HepG2 (cell line): ENCODE measurements at regions not wholly inside any gene's neighbourhood (a gene's known extent, or its start where the extent isn't known, plus 50 kb on each side); places are given as distances from the start of the nearest gene placed in this dataset.

ENCODE experiments used
- ADNP ChIP-seq: sonication (generic); formaldehyde crosslinking; IDR thresholded peaks from 2 replicates; pipeline ENCODE4 v1.4.0; 2020; ENCODE audit warnings: missing genetic modification reagents
- KDM2A ChIP-seq: sonication (generic); formaldehyde crosslinking; IDR thresholded peaks from 2 replicates; pipeline ENCODE4 v1.4.0; 2020; ENCODE audit warnings: low read depth, missing genetic modification reagents, borderline replicate concordance
- PTBP1 ChIP-seq: fragments of 200-400 bp; formaldehyde crosslinking; IDR thresholded peaks from 2 replicates; pipeline ENCODE4 v1.6.1; 2018; ENCODE audit warnings: low read length, low read depth; ENCODE audit not compliant: poor library complexity, severe bottlenecking
- REPIN1 ChIP-seq: sonication (generic); formaldehyde crosslinking; IDR thresholded peaks from 2 replicates; pipeline ENCODE4 v1.8.0; 2022; ENCODE audit warnings: missing genetic modification reagents, low read depth, mild to moderate bottlenecking, borderline replicate concordance
- REST ChIP-seq, 2 experiments: IDR thresholded peaks; 2 replicates each; pipeline ENCODE4 v1.6.1; 2011 to 2012; ENCODE audit warnings: low read length in 2 of 2, borderline replicate concordance in 1 of 2, low read depth in 1 of 2, mild to moderate bottlenecking in 1 of 2, moderate library complexity in 1 of 2
- ZNF17 ChIP-seq: sonication (generic); formaldehyde crosslinking; IDR thresholded peaks from 2 replicates; pipeline ENCODE4 v1.5.0; 2020; ENCODE audit warnings: mild to moderate bottlenecking, missing genetic modification reagents
- TF ChIP-seq, protein P1 (sequence below): sonication (generic); formaldehyde crosslinking; IDR thresholded peaks from 2 replicates; pipeline ENCODE4 v1.8.1; 2022; ENCODE audit warnings: low read depth, mild to moderate bottlenecking, missing genetic modification reagents

- TF ChIP-seq ZNF17 (CRISPR knock-in tag) (no peak), KDM2A (CRISPR knock-in tag) (no peak), REST (IDR thresholded peaks at IDR 0.05; ENCODE audit: borderline replicate concordance in 1 of 2, low read depth in 1 of 2, low read length in 2 of 2) (no peak), ADNP (no peak), REPIN1 (CRISPR knock-in tag) (no peak), PTBP1 (no peak)
- TF ChIP-seq, protein P1, sequence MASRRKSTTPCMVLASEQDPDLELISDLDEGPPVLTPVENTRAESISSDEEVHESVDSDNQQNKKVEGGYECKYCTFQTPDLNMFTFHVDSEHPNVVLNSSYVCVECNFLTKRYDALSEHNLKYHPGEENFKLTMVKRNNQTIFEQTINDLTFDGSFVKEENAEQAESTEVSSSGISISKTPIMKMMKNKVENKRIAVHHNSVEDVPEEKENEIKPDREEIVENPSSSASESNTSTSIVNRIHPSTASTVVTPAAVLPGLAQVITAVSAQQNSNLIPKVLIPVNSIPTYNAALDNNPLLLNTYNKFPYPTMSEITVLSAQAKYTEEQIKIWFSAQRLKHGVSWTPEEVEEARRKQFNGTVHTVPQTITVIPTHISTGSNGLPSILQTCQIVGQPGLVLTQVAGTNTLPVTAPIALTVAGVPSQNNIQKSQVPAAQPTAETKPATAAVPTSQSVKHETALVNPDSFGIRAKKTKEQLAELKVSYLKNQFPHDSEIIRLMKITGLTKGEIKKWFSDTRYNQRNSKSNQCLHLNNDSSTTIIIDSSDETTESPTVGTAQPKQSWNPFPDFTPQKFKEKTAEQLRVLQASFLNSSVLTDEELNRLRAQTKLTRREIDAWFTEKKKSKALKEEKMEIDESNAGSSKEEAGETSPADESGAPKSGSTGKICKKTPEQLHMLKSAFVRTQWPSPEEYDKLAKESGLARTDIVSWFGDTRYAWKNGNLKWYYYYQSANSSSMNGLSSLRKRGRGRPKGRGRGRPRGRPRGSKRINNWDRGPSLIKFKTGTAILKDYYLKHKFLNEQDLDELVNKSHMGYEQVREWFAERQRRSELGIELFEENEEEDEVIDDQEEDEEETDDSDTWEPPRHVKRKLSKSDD, result no peak
Measured at GRCh38 chrX:13109817-13110216, 65.4 kb upstream of the FAM9C start.
